Liver (tissue), 7 donors: ENCODE measurements at regions not wholly inside any gene's neighbourhood (a gene's known extent, or its start where the extent isn't known, plus 50 kb on each side); places are given as distances from the start of the nearest gene placed in this dataset.

Experiments
- DNase-seq: peaks from one replicate; pipeline ENCODE4 v3.0.0-alpha.2; 2017; ENCODE audit warnings: low spot score
- H3K27ac ChIP-seq, 2 donors: one replicate each; pipeline ENCODE4 v1.7.0; 2013; ENCODE audit warnings: inconsistent platforms in 2 of 2, low read length in 2 of 2, control low read depth in 1 of 2, low read depth in 1 of 2, mild to moderate bottlenecking in 1 of 2
- H3K27me3 ChIP-seq, 4 donors: one replicate each; pipeline versions ENCODE4 v1.6.1 to v1.7.0; 2013; ENCODE audit warnings: low read length in 3 of 4, inconsistent platforms in 1 of 4, mild to moderate bottlenecking in 1 of 4, moderate library complexity in 1 of 4; ENCODE audit not compliant: control insufficient read depth in 4 of 4, insufficient read depth in 4 of 4
- H3K36me3 ChIP-seq, 4 donors: one replicate each; pipeline versions ENCODE4 v1.6.1 to v1.7.0; 2013; ENCODE audit warnings: low read length in 3 of 4, mild to moderate bottlenecking in 3 of 4, low read depth in 1 of 4, moderate library complexity in 1 of 4; ENCODE audit not compliant: control insufficient read depth in 4 of 4, insufficient read depth in 3 of 4
- H3K4me1 ChIP-seq, 4 donors: one replicate each; pipeline versions ENCODE4 v1.6.1 to v1.7.0; 2013; ENCODE audit warnings: low read length in 3 of 4, mild to moderate bottlenecking in 3 of 4, moderate library complexity in 1 of 4; ENCODE audit not compliant: control insufficient read depth in 4 of 4, insufficient read depth in 4 of 4
- H3K4me3 ChIP-seq, 3 donors: one replicate each; pipeline versions ENCODE4 v1.6.1 to v1.7.0; 2013; ENCODE audit warnings: low read length in 3 of 3, control low read depth in 1 of 3, low read depth in 1 of 3, mild to moderate bottlenecking in 1 of 3
- H3K9ac ChIP-seq, 2 donors: one replicate each; pipeline ENCODE4 v1.7.0; 2013; ENCODE audit warnings: low read length in 2 of 2, mild to moderate bottlenecking in 2 of 2, moderate library complexity in 2 of 2, control low read depth in 1 of 2, low read depth in 1 of 2
- H3K9me3 ChIP-seq, 4 donors: one replicate each; pipeline versions ENCODE4 v1.6.1 to v1.7.0; 2013; ENCODE audit warnings: low read length in 3 of 4; ENCODE audit not compliant: control insufficient read depth in 4 of 4
- FOXA1 ChIP-seq: IDR thresholded peaks from 2 replicates; pipeline ENCODE4 v1.6.1; 2016; ENCODE audit warnings: antibody characterized with exemption
- FOXA2 ChIP-seq: IDR thresholded peaks from 2 replicates; pipeline ENCODE4 v1.6.1; 2016; ENCODE audit warnings: antibody characterized with exemption
- GABPA ChIP-seq, 2 donors: IDR thresholded peaks in 1 of 2; conservative IDR thresholded peaks in 1 of 2; 2 replicates each; pipeline ENCODE4 v1.6.1; 2016; ENCODE audit warnings: antibody characterized with exemption in 2 of 2, mild to moderate bottlenecking in 1 of 2, moderate library complexity in 1 of 2
- HNF4A ChIP-seq, 2 donors: conservative IDR thresholded peaks; 2 replicates each; pipeline ENCODE4 v1.6.1; 2016; ENCODE audit warnings: antibody characterized with exemption in 2 of 2, mild to moderate bottlenecking in 2 of 2
- HNF4G ChIP-seq: IDR thresholded peaks from 2 replicates; pipeline ENCODE4 v1.6.1; 2016; ENCODE audit warnings: antibody characterized with exemption
- JUND ChIP-seq, 2 donors: IDR thresholded peaks; 2 replicates each; pipeline ENCODE4 v1.6.1; 2016; ENCODE audit warnings: antibody characterized with exemption in 2 of 2
- MAX ChIP-seq: IDR thresholded peaks from 2 replicates; pipeline ENCODE4 v1.6.1; 2016; ENCODE audit warnings: antibody characterized with exemption
- NR2F2 ChIP-seq: IDR thresholded peaks from 2 replicates; pipeline ENCODE4 v1.6.1; 2016; ENCODE audit warnings: antibody characterized with exemption
- RXRA ChIP-seq, 2 donors: IDR thresholded peaks; 2 replicates each; pipeline ENCODE4 v1.6.1; 2017 to 2018; ENCODE audit warnings: antibody characterized with exemption in 2 of 2, mild to moderate bottlenecking in 1 of 2
- SP1 ChIP-seq: IDR thresholded peaks from 2 replicates; pipeline ENCODE4 v1.6.1; 2018; ENCODE audit warnings: antibody characterized with exemption, mild to moderate bottlenecking
- YY1 ChIP-seq: IDR thresholded peaks from 2 replicates; pipeline ENCODE4 v1.6.1; 2016; ENCODE audit warnings: antibody characterized with exemption, mild to moderate bottlenecking
- whole genome bisulfite sequencing: extraction: QIAGEN DNeasy Blood & Tissue Kit; methylation state at CpG from one replicate; pipeline ENCODE4 v1.1.7; 2013; 5-methylcytosine and 5-hydroxymethylcytosine counted together
- TF ChIP-seq, protein P1 (sequence below): IDR thresholded peaks from 2 replicates; pipeline ENCODE4 v1.6.1; 2016; ENCODE audit warnings: antibody characterized with exemption
- donor health status: healthy.
- donor health status: healthy.
- donor health status: healthy.
- donor health status: healthy.

DNA sequence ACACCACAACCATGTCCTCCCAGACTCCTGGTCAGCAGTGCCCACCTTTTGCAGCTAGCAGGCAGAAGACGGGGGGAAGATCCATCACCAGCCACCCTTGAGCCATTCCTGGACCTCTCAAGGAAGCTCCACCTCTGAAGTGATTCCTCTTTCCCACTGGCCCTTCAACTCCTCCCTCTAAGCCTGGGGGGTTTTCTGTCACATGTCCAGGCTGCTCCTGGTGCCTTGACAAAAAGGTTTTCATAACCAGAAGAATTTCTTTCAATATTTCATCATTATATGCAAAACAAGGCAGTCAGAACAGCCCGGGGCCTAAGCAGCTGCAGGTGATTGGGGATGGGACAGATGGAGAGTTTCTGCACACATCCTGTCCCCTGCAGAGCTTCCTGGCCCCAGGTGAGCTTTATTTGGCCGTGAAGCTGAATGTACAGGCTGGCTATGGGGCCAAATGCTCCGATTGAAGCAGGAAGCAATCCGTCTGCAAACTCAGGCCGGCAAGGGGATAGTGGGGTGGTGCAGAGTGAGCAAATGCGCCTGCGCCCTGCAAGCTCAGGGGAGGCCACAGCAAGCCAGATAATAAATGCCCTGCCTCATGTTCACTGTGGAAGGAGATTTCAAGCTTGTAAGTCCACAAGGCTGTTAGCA, 173.5 kb downstream of the C5orf15 start:
- no peak for DNase-seq
- H3K27ac ChIP-seq = no peak overlapping the region
- H3K27me3 ChIP-seq = no peaks in the 10 kb centered on the region
- H3K9me3 ChIP-seq = no peaks in the 10 kb centered on the region
- no peak overlapping the region for H3K9ac ChIP-seq
- WGBS = 84% methylated on average over 8 of the region's 8 CpGs
- H3K36me3 ChIP-seq = no peaks in the 10 kb centered on the region
- TF ChIP-seq SP1 = no peak
- no peak for TF ChIP-seq FOXA1
- no peak for TF ChIP-seq GABPA (IDR thresholded peaks at IDR 0.05 in 1 of 2, conservative IDR thresholded peaks at IDR 0.05 in 1 of 2)
- TF ChIP-seq HNF4G = no peak
- no peak overlapping the region for H3K4me3 ChIP-seq
- no peaks in the 10 kb centered on the region for H3K4me1 ChIP-seq

DNA sequence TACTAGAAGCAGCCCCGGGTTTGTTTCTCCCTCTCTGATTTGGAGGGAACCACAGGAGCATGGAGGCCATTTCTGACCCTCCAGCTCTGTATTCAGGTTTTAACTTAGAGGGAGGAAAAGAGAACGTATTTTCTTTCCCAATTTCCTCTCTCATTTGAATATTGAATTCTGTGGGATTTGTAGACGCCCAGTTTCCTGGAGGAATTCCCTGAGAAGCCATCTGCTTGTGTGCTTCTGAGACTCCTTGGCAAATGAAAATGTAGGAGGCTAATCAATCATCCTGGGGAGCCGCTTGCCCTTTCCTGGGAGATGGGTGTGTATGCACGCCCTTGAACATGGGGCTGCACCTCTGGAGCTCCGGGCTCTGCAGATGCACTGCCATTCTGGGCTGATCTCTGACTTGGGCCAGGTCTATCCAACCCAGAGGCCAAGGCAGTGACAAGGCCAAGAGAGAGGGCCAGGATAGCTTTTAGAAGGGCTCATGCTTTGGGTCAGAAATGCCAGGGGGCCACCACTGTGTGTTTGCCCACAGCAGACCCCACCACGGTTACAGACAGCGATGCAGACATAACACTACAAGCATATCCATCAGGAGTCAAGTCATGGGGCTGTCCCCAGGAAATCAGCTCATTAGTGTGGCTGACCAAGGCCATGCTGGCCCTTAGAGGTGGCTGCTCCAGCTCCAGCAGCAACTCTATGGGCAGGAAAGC, 174.5 kb downstream of the C5orf15 start:
- DNase-seq = no peak
- WGBS = 90% methylated on average over 8 of the region's 8 CpGs
- peaks cover 0 to 6% (median 0%) of the 10 kb centered on the region in 4 donors for H3K4me1 ChIP-seq
- no peaks in the 10 kb centered on the region for H3K9me3 ChIP-seq
- H3K36me3 ChIP-seq = no peaks in the 10 kb centered on the region
- H3K9ac ChIP-seq = no peak overlapping the region
- H3K27me3 ChIP-seq = no peaks in the 10 kb centered on the region
- TF ChIP-seq NR2F2 = no peak
- TF ChIP-seq HNF4A (conservative IDR thresholded peaks at IDR 0.05) = no peak
- H3K4me3 ChIP-seq = no peak overlapping the region
- H3K27ac ChIP-seq = no peak overlapping the region

DNA sequence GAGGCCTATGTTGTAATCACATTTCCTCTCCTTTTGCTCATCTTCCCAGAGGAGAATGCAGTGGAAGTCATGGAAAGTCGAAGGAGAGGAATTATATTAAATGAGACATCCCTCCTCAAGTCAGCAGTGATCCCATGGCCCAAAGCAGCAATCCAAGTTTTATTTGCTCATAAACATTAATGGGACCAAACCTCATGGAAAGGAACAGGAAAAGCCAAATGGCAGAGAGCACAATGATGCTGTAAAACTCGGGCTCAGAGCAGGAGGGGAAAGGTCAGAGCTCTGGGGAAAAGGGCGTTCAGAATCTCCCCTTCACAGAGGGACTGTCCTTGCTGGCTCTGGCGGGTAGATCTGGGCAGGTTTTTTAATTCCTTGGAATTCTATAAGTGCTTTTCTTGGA, 175.8 kb downstream of the C5orf15 start:
- no peak for DNase-seq
- TF ChIP-seq FOXA2 = no peak
- Histone ChIP-seq H3K36me3 (no peaks in the 10 kb centered on the region), H3K27ac (no peak overlapping the region), H3K4me3 (no peak overlapping the region), H3K9ac (no peak overlapping the region), H3K4me1 (peaks cover 0 to 7% (median 0%) of the 10 kb centered on the region in 4 donors), H3K27me3 (no peaks in the 10 kb centered on the region), H3K9me3 (no peaks in the 10 kb centered on the region)
- 71% methylated on average over 4 of the region's 4 CpGs for WGBS

DNA sequence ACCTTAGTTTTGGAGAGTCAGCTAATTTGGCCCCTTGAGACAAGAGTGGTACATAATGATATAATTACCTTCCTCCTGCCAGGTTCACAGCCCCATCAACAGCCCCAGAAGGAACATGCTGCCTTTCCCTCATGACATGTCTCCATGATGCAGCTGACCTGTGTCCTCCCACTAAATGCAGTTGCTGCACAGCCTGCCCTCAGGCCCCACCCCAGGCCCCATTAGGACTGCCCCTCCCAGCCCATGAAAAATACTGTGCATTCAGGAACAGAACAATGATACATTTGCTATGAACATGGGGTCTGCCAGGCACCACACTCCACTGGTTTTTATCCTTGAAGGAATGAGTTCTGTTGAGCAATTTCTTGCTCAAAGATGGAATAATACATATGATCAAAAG, 176.4 kb downstream of the C5orf15 start:
- Histone ChIP-seq H3K36me3 (no peaks in the 10 kb centered on the region), H3K4me1 (peaks cover 0 to 7% (median 0%) of the 10 kb centered on the region in 4 donors), H3K9ac (no peak overlapping the region), H3K27ac (no peak overlapping the region), H3K4me3 (no peak overlapping the region), H3K27me3 (no peaks in the 10 kb centered on the region), H3K9me3 (no peaks in the 10 kb centered on the region)
- TF ChIP-seq MAX (no peak), HNF4G (no peak), RXRA (IDR thresholded peaks at IDR 0.05) (no peak), HNF4A (conservative IDR thresholded peaks at IDR 0.05) (no peak), YY1 (no peak), JUND (IDR thresholded peaks at IDR 0.05) (no peak)
- TF ChIP-seq, protein P1, sequence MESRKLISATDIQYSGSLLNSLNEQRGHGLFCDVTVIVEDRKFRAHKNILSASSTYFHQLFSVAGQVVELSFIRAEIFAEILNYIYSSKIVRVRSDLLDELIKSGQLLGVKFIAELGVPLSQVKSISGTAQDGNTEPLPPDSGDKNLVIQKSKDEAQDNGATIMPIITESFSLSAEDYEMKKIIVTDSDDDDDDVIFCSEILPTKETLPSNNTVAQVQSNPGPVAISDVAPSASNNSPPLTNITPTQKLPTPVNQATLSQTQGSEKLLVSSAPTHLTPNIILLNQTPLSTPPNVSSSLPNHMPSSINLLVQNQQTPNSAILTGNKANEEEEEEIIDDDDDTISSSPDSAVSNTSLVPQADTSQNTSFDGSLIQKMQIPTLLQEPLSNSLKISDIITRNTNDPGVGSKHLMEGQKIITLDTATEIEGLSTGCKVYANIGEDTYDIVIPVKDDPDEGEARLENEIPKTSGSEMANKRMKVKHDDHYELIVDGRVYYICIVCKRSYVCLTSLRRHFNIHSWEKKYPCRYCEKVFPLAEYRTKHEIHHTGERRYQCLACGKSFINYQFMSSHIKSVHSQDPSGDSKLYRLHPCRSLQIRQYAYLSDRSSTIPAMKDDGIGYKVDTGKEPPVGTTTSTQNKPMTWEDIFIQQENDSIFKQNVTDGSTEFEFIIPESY = no peak
- no peak for DNase-seq
